ENCODE measurements at regions not wholly inside any gene's neighbourhood (a gene's known extent, or its start where the extent isn't known, plus 50 kb on each side); places are given as distances from the start of the nearest gene placed in this dataset.

GRCh38 chr11:23041001-23041503, 180.8 kb upstream of the CCDC179 start:
- DNase-seq, result no peak

- no peak for DNase-seq
Measured at GRCh38 chr11:23058656-23059055, 198.4 kb upstream of the CCDC179 start.

GRCh38 chr11:23063276-23063675, 203.0 kb upstream of the CCDC179 start:
- no peak for DNase-seq

GRCh38 chr11:23078289-23078971, 218.2 kb upstream of the CCDC179 start:
- no peak for DNase-seq

GRCh38 chr11:23079382-23079813, 219.1 kb upstream of the CCDC179 start:
- no peak for DNase-seq

- no peak for DNase-seq
Measured at GRCh38 chr11:23087407-23087806, 227.1 kb upstream of the CCDC179 start.

- DNase-seq, result no peak
Measured at GRCh38 chr11:23090659-23091058, 230.4 kb upstream of the CCDC179 start.

- DNase-seq, result no peak
Measured at GRCh38 chr11:23095650-23096189, 235.4 kb upstream of the CCDC179 start.

GRCh38 chr11:23097891-23098290, 237.6 kb upstream of the CCDC179 start:
- DNase-seq, result no peak

GRCh38 chr11:23099256-23099655, 239.0 kb upstream of the CCDC179 start:
- DNase-seq, result no peak

- DNase-seq, result no peak
Measured at GRCh38 chr11:23100726-23101125, 240.5 kb upstream of the CCDC179 start.

GRCh38 chr11:23103416-23103815, 243.1 kb upstream of the CCDC179 start:
- DNase-seq, result no peak

- DNase-seq, result no peak
Measured at GRCh38 chr11:23111527-23111926, 251.3 kb upstream of the CCDC179 start.

GRCh38 chr11:23112390-23112789, 252.1 kb upstream of the CCDC179 start:
- DNase-seq, result no peak

- peak; percentile 6 to 26 (median 16) for DNase-seq
Measured at GRCh38 chr11:23112987-23113886, 253.0 kb upstream of the CCDC179 start.

GRCh38 chr11:23113887-23114216, 253.6 kb upstream of the CCDC179 start:
- DNase-seq, result no peak

- DNase-seq, result no peak
Measured at GRCh38 chr11:23123753-23124152, 263.5 kb upstream of the CCDC179 start.

GRCh38 chr11:23124249-23124648, 264.0 kb upstream of the CCDC179 start:
- DNase-seq, result no peak

GRCh38 chr11:23124996-23125395, 264.7 kb upstream of the CCDC179 start:
- no peak for DNase-seq

GRCh38 chr11:23127706-23128105, 267.4 kb upstream of the CCDC179 start:
- DNase-seq, result no peak

GRCh38 chr11:23134627-23135026, 274.4 kb upstream of the CCDC179 start:
- no peak for DNase-seq

GRCh38 chr11:23138761-23139160, 278.5 kb upstream of the CCDC179 start:
- no peak for DNase-seq

GRCh38 chr11:23143022-23143421, 282.7 kb upstream of the CCDC179 start:
- DNase-seq, result no peak

- no peak for DNase-seq
Measured at GRCh38 chr11:23151819-23152218, 291.5 kb upstream of the CCDC179 start.

Data from suppressor macrophage (primary cell).